GM21381 (cell line): ENCODE measurements at regions not wholly inside any gene's neighbourhood (a gene's known extent, or its start where the extent isn't known, plus 50 kb on each side); places are given as distances from the start of the nearest gene placed in this dataset.

Experiments used
- ATAC-seq: cut with Tn5 transposase; IDR thresholded peaks from one replicate; pipeline ENCODE4 v1.9.1; 2021; ENCODE audit warnings: mild to moderate bottlenecking, moderate library complexity; ENCODE audit not compliant: unreplicated experiment

DNA sequence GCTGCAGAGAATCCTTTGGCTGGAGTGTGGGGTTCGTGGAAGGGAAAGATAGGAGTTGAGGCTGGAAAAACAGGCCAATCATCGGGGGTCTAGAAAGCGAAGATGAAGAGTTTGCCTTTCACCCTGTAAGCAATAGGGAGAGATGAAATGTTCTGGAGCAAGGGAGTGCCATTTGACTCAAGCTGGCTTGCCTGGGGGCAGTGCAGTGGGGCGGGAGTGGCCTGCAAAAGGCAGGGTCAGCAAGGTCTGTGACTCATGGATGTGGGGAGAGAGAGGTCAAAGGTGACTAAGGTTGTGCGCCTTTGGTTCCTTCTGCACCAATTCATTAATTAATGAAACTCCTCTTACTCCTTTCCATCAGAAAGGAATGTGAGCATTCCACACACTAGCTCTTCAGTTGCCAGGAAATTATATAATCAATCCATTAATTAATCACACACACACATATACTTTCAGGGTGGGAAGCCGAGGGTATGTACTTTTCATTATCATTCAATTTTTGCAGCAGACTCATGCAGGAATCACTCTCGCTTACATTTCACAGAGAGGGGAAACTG, 227.6 kb downstream of the MYCN start:
- ATAC-seq, result no peak

DNA sequence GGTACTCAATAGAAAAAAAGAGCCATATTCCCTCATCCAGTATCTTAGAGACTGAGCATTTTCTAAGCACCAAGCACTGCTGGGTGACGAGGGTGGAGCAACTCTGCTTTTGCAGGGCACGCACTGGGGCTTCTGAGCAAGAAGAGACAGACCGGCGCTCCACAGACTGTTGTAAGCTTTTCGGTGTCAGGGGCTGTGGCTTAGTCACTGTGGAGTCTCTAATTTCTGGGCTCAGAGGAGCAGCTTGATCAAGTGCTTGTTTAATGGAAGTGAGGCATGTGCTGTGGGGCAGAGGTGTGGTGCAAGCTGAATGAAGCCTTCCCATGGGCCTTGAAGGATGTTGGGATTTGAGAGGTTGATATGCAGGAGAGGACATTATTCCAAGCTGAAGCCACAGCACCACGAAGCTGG, 227.1 kb downstream of the MYCN start:
- no peak for ATAC-seq

DNA sequence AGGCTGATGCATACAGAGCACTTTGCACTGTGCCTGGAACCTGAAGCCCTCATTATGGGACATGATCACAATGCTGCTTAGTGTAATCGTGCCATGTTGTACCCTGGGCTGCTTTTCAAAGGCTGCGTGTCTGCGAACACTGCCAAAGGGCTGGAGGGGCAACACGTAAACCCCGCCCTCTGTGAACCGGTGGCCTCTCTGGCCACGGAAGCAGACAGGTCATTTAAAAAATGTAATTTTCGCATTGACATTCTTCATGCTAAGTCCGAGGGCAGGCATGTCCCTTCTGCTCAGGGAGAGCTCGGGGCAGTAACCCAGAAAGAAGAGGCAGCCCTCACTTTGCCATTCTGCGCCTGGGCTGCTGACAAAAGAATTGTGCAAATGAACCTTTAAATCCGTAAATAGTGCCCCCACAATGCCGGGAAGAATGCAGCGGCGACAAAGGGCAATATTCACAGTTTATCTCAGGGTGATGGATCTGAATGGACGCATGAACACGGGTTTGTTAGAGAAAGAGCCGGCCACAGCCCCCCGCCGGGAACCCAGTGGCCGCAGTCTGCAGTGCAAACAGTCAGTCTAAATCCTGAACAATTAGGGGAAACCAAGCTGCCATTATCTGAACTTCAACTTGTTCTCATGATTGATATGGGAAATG, 226.1 kb downstream of the MYCN start:
- no peak for ATAC-seq

DNA sequence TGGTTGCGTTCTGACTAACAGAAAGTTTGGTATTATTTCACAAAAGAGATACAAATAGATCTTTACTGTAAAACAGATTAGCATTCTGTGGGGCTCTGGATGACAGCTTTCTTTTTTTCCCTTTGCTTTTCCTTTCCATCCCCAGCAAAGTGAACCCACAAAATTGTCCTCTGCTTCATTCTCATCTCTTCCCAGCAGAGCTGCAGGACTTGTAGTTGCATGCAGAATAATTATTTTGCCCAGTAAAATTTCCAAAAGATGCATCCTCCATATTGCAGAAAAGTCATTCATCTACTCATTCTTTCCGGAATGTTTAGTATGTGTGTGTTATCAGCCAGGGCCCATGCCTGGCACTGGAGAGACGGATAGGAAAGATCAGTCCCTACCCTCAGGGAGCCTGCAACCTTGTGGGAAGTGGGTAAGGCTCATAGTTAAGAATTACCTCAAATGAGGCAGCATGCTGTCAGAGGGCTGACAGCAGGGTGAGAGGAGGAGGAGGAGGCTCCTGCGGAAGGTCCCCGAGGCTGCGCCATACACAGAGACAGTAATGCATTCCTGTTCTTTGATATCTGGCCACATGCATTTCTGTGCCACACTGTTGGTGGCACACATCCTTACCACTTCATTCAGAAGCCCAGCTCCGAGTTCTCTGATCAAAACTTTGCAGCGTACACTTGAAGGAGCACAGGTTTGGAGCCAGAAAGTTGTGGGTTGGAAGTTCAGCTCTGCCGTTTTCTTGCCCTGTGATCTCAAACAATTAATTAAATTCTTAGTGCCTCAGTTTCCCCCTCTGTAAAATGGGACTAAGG, 225.4 kb downstream of the MYCN start:
- ATAC-seq, result no peak

DNA sequence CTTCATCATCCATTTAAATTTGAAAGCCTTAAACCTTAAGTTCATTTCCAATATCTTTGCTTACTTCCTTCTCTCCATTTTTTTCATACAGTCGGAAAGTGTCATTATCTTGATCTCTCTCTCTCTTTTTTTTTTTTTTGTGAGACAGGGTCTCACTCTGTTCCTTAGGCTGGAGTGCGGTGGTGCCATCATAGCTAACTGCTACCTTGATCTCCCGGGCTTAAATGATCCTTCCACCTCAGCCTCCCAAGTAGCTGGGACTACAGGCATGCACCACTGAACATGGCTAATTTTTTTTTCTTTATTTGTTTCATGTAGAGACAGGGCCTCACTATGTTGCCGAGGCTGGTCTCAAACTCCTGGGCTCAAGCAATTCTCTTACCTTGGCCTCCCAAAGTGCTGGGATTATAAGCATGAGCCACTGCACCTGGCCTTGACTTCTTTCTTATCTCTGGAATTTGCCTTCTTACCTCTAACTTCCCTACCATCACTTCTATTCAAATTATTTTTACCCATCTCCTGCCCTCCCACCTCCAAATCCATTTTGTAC, 222.2 kb downstream of the MYCN start:
- ATAC-seq, result no peak

DNA sequence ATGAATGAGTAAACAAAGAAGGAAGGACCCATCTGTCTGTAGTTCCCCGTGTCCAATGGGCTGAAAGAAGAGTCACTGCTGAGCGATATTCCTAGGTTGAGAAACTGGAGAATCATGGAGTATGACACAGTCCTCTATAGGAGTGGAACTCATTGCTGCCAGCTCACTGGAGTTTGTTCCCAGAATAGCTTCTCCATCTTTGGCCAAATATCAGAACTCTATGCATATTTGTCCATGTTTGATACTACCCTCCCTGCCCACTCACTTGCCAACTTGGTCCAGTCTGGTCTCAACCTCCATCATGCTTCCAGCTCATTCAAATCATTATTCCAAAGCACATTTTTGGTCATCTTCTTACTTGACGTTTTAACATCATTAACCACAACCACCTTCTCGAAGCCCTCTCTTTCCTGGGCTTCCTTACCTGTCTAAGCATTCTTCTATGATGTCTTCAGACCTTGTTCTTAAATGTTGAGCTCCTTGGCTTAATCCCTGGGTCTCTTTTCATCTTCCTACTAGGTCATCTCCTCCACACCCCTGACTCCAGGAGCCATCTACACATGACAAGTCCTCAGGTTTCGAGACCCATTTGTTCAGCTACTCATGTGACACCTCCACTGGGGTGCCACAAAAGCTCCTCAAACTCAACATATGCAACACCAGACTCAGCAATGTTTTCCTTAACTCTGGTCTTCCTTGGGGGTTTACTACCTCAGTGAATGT, 221.6 kb downstream of the MYCN start:
- ATAC-seq, result no peak

DNA sequence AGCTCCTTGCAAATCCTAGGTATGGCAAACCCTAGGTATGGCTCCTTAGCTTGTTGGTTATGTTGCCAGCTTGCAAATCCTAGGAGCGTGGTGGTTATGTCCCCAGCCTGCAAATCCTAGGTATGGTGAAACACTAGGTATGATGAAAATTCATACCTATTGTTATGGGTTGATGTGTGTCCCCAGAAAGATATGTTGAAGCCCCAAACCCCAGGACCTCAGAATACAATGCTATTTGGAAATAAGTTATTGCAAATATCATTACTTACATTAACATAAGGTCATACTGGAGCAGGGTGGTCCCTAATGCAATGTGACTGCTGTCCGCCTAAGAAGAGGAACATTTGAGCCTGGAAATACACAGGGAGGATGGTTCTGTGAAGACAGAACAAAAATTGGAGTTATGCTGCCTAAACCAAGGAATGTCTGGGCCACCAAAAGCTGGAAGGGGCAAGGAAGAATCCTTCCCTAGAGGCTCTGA, 220.8 kb downstream of the MYCN start:
- no peak for ATAC-seq

DNA sequence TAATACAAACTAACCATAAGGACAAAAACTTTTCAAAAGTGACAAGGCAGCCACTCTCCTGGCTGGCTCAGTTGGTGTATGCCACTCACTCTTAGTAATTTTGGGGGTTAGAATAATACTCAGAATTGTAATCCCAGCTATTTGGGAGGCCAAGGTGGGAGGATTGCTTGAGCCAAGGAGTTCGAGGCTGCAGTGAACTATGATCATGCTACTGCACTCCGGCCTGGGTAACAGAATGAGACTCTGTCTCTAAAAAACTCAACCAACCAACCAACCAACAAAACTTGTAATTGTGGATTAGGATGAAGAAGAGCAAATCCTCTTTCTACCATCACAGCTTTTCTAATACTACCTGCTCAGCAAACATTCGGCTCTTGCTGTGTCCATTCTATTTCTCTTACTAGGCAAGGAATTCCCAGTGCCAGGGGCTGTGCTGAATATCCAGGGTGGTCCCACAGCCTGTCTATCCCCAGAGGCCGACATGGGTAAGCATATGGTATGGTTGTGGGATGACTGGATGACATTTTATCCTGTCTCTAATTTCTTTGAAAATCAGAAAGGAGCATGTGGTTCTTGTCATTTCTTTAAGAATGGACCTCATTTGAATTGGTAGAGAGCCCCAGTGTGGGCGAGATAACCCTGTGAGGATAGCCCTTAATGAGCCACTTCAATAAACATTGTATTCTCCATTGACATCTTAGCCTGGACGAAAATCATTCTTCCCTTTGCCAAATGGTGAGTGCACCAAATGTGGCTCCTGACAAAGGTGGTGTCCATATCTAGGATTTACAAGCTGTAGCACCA, 220.1 kb downstream of the MYCN start:
- no peak for ATAC-seq

DNA sequence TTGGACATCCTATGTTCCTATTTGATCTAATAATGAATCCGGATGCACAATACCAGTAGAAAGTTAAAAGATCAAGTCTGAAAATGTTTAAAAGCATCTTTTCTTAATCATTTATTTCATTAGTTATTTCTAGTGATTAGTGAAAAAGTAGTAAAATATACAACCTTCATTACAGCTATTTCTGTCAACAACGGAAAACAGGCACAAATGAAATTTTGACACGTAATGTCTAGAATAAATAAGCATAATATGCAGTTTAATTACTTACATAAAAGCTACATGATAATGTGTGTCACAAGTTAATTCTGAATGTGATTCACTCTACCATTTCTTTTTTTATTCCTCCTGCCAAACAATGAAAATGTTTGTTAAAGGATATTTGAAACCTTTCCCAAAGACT, 216.1 kb downstream of the MYCN start:
- no peak for ATAC-seq

DNA sequence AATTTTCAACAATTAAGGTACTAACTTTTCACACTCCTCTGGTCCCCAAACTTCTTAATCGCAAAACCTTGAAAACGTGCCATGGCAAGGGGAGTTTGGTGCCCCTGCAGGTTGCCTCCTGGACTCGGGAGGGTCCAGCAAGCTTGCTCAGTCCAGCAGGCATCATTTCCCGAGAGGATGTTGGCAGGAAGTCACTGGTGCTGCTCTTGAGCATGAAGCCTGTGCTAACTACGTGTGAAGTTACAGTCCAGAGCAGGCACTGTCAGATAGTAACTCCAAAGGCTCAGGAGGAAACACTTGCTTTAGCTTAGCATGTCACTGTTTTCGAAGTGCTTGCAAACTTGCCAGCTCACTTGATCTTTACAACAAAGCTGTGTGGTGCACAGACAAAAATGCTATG, 215.4 kb downstream of the MYCN start:
- no peak for ATAC-seq

DNA sequence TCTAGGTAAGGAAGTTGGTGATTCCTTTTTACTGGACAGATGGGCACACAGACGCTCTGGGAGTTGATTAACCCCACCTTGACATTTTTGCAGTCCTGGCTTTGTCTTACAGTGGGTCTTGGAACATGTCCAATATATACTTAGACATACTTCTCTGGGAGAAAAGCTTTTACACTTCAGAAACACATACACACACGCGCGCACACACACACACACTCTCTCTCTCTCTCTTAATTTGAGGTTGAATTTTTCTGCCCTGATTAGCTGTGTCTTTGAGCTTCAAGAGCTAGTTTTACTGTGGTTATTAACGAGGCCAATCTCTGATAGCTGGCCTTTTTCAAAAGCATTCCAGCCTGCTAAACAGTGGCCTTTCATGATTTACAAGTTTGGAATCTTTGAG, 215.0 kb downstream of the MYCN start:
- ATAC-seq, result no peak

DNA sequence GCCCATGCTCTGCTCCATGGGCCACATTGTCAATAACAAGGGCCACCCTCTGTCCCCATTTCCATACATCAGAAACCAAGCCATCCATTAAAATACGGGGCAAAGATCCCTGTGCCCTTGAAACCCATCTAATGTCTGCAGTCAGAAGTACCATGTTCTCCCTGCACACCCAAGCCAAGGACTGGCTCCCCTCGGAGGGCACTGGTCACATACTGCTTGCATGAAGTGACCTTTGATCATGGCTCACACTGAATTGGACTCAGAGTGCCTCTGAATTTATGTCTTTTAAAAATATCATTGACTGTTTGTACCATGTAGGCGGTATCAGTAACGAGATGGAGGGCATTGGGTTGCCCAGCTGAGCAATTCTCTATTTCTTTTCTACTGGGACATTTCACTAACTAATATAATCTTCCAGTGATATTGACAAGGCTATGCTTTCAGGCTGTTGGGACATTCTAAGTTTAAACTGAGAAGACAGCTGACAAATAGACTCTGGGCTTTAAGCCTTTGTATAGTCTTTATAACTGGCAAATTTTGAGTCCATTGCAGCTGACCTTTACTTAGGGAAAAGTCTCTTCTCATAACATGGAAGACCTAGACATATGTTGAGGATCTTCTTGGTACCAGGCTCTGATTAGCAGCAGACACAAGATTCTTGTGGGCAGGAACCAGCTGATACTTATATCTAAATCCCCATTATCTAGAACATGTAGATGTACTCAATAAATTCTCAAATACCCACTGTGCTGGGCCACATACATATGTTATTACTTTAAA, 214.3 kb downstream of the MYCN start:
- ATAC-seq, result no peak

DNA sequence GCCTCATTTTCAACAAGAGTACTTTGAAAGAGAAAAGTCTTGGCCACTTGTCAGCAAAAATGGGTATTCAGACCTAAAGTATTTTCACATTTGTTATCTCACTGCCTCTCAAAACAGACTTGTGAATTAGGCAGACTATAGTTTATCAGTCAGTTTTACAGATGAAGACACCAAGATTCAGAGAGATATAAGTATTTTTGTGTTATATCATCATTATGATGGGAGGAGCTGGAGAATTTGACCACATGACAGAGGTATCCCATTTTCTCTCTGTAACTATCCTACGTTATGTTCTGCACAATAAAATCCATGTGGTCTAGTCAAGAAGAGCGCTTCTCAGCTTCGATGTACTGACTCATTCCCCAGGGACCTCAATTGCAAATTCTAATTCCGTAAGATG, 213.7 kb downstream of the MYCN start:
- ATAC-seq, result no peak

DNA sequence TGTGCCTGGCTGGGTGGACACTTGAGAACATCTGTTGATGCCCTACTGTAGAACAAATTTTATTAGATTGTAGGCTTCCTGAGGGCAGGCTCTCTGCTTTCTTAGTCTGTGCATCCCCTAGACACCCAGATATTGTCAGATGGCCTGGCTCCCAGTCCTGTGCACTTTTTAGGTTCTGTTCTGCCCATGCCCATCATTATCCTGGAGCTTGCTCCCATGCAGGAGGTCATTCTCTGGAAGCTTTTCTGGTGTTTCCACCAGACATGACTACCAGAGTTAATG, 213.3 kb downstream of the MYCN start:
- no peak for ATAC-seq

DNA sequence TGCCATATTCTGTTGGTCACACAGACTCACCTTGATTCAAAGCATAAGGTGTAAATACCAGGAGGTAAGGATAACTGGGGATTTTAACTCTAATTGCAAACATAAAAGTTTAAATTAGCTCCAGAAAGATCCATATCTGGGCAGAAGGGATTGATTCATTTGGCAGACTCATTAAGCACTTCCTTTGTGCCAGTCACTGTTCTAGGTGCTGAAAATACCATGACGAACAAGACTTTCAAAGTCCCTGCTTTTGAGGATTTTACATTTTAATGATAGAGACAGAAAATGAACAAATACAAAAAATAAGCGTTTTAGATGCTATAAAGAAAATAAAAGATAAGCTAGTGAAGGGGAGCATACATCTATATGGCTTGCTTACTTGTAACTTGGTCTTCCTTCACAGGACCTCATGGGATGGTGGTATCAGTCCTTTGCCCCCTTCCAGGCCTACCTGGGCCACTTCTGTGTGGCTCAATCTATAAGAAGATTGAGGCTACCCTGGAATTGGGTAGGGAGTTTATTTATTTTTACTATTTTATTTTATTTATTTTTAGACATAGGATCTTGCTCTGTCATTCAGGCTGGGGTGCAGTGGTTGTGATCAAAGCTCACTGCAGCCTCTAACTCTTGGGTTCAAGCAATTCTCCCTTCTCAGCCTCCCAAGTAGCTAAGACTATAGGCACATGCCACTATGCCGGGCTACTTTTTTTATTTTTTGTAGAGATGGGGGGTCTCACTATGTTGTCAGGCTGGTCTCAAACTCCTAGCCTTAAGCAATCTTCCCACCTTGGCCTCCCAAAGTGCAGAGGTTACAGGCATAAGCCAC, 212.8 kb downstream of the MYCN start:
- no peak for ATAC-seq

DNA sequence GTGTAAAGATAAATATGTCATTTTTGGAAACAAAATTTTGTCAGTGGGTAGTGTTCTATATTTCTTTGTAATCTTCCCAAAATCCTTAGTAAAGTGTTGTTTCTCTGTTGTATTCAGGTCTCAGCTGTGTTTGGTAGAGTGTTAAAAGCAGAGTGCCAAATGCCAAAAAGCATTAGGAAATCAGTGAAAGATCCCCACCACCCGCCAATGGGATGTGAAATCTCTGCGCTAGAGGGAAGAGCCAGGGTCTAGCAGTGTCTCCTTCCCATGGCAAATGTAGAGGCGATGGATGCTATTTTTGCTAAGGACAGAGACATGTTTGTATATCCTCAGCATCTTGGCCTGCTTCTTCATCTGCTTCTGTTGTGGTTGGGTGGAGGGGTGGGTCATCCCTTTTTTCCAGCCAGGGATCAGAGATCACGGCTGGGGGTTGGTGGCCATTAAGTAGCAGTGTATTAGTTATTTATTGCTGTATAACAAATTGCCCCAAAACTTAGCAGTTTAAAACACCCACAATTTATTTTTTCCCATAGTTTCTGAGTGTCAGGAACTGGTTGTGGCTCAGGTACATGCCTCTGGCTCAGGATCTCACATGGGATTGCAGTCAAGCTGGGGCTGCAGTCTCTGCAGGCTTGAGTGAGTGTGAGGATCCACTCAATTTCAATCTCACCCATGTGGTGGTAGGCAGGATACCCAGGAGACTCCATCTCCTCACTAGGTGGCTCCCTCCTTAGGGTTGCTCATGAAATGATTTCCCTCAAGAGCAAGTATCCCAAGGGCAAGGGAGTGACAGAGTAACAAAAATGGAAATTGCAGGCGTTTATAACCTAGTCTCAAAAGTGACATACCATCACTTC, 211.9 kb downstream of the MYCN start:
- no peak for ATAC-seq

DNA sequence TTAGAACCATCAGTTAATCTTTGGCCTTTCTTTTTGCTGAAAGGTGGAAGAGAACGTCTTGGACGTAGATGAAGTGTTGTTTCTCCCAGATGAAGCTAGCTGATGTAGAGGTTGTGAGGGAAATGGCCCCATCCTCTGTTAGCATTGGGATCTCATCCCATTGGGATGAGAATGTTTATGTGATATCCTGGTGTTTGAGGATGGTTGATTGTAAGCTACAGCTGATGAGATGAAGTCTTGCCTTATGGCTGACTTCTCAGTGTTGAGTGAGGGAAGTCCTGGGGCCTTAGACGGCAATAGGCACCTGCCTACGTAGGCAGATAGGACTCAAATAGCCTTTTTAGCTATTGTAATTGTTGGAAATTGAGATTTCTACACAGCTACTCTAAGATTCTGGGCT, 211.3 kb downstream of the MYCN start:
- no peak for ATAC-seq

DNA sequence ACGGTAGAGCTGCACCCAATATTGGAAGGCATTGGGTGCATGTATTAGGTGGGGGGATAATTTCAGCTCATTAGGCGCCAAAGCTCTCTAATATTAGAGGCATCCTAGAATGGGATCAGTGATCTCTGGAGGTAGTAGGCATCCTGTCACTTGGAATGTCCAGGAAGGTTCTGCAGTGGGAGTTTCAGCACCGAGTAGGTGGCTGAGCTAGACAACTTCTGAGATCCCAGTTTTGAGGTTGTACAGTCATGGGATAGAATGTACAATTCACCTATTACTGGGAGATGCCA, 210.9 kb downstream of the MYCN start:
- ATAC-seq, result no peak
